ENCODE measurements at regions not wholly inside any gene's neighbourhood (a gene's known extent, or its start where the extent isn't known, plus 50 kb on each side); places are given as distances from the start of the nearest gene placed in this dataset.
"Not testable (repeated sequence)": the region's sequence is repeated elsewhere in the genome, so short reads cannot be mapped to it uniquely, and the experiment has no call there.

DNA sequence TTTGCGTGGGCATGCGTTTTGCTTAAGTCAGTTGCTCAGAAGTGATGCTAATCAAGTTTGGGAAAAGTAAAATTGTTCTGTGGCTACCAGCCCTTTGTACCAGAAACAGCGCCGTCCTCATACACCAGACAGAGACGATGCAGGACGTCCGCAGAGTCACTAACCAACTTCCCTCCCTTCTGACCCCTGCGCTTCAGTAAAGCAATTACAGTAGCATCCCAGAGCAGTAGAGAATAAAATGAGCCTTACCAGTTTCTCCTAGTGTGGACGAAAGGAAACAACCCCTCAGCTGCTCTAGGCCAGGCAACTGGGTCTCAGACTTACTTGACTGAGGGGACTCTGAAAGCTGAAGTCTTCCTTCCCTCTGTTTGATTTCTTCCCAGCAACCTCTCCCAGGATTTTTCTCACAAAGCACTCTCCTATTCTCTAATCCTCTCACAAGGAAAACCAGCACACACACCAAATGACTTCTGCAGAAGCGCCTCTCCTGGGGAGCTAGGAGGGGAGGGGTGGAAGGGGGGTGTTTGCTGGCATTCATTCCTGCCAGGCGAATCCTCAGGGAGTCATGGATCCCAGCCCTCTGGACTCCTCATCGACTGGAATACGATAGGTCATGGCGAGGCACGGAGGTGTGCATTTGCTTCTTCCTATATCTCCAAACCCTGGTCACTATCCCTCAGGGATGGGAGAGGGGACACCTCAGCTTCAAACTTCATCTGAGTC, 56.0 kb upstream of the MID1 start:
- no peak for DNase-seq

DNA sequence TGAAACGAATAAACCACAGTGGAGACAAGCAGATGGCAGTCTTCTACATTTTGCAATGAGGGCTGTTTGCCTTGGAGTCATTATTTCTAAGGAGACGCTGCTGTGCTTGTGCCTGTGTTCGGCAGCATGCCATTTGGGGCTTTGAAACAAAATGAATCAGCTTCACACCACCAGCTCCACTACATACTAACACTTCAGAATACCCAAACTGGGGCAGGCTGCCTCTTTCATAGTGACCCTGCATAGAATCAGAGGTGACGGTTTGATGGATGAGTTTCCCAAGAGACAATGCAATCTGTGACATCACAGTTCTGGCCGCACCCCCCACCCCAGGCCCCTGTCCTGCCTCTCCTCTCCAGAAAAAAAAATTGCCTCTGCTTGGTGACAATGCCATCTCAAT, 57.1 kb upstream of the MID1 start:
- no peak for DNase-seq

DNA sequence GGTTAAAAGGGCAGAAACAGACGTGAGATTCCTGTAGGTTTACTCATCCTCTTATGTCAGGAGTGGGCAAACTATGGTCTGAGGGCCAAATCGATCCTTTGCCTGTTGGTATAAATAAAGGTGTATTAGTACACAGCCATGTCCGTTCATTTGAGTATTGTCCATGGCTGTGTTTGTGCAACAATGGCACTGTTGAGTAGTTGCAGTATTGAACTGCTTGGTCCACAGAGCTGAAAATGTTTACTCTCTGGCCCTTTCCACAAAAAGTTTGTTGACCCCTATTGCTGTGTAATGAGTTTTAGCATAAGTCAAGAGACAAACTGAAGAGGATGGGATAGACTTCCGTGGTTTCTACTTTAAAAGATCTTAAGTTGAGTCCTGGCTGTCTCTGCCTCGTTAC, 59.0 kb upstream of the MID1 start:
- DNase-seq: no peak

DNA sequence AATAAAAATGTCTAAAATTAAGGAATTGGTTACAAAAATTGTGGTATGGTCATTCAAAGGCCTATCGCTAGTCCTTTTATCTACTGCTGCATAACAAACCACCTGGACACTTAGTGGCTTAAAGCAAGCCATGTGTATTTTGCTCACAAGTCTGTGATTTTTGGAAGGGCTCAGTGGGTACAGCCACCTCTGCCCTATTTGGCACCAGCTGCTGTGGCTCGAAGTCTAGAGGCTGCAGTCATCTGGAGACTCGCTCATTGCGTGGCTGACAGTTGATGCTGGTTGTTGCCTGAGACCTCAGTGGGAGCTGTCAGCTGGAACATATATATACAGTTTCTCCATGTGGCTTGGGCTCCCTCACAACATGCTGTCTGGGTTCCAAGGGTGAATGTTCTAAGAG, 60.8 kb upstream of the MID1 start:
- no peak for DNase-seq

DNA sequence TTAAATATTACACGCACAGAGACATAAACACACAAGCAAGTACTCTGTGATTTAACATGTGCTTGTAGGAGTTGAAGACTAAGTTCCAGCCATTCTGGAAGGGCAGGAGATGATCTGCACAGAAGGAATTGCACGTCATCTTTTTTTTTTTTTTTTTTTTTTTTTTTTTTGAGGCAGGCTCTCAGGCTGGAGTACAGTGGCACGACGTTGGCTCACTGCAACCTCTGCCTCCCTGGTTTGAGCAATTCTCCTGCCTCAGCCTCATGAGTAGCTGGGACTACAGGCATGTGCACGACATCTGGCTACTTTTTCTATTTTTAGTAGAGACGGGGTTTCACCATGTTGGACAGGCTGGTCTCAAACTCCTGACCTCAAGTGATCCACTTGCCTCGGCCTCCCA, 63.2 kb upstream of the MID1 start:
- DNase-seq: not testable (repeated sequence)

DNA sequence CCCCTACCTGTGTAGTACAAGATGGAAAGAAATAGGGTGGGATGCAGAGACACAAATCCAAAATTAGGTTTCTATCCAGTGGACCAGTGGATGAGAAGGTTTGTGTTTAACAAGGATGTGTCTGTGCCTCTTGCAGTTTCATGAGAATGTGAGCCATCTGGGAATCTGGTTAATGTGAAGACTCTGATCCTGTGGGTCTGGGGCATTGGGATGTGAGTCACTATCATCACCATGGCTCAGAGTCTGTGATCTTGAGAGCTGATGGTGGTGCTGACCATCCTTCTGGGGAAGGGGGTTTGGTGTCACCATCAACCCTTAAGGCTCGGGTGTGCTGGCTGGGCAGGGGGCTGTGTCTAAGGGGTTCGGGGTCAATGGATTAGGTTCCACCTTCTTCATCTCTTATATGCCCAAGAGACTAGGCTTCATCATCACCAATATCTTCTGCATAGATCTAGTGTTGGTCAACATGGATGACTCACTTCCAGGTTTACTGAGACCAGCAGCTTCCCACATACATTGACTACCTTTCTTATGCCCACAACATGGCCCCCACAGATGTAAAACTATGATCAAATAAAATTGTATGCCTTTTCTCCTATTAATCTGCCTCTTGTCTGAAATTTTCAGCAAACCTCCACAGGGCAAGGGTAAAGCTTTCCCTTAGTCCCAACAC, 65.7 kb upstream of the MID1 start:
- no peak for DNase-seq

DNA sequence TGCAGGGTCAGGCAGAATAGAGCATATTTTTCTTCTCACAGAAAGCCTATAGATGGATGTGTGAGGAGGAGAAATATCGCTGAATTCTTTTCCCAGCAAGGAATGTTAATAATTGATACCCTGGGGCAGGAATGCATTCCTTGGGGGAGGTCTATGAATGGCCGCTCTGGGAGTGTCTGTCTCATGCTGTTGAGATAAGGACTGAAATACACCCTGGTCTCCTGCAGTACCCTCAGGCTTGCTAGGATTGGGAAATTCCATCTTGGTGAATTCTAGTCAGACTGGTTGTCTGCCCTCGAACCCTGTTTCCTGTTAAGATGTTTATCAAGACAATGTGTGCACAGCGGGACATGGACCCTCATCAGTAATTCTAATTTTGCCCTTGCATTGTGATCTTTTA, 71.4 kb upstream of the MID1 start:
- DNase-seq: not testable (repeated sequence)

DNA sequence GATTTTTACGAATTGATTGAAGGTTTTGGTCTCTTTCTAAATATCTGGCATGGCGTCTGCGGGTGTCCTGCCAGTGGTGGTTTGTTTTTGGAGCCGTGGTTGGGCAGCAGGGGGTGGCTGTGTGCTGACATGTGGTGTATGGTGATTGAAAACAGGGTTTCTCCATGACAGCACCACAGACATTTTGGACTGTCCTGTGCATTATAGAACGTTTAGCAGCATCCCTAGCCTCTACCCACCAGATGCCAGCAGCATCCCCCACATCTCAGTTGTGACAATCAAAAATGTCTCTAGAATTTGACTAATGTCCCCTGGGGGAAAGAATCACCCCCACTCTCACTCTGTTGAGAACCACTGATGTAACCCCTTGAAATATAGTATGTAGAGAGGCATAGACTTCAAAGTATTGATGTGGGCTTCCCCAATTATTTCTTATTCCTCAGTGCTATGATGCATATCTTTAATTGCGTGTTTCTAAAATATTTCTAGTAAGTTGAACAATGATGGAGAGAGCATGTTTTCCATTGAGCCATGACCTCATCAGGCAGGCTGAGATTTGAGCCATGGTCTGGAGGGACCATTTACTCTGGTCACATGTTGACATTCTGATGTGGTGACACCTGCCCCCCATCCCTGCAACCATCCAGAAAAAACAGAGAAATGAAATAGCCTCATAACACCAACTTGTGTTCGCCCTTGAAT, 77.4 kb upstream of the MID1 start:
- DNase-seq: no peak

DNA sequence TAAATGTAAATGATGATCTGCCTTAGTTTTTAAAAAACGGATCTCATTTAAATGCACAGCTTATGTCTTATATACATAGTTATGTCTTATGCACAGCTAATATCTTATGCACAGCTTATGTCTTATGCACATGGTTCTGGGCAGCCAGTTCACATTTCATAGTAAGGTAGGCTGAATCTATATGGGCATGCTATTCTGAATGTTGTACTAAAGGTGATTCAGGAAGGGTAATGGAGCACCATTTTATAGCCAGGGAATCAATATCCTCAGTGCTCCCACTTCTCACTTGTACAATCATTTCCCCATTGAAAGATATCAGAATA, 77.9 kb upstream of the MID1 start:
- DNase-seq: no peak

DNA sequence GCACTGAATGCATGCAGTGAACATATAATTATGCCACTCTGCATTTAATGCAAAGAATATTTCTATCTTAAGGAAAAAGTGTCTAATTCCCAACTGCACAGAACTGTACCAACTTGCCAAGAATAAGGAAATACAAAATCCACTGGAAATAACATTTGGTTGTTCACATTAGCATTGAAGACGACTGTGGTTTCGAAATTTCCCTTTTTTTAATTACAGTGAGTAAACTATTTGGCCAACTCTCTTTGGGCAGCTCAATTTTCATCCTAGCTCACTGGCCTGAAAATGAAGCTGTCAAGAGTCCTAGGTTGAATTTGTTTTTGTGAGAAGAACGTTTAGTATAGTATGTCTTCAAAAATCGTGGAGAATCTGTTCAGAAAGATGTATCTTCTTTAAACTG, 81.6 kb upstream of the MID1 start:
- DNase-seq: no peak

DNA sequence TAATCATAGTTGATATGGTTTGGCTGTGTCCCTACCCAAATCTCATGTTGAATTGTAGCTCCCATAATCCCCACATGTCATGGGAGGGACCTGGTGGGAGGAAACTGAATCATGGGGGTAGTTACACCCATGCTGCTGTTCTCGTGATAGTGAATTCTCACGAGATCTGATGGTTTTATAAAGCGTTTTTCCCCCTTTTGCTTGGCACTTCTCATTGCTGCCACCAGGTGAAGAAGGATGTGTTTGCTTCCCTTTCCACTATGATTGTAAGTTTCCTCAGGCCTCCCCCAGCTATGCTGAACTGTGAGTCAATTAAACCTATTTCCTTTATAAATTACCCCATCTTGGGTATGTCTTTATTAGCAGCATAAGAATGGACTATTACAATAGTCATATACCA, 86.0 kb upstream of the MID1 start:
- DNase-seq: not testable (repeated sequence)

DNA sequence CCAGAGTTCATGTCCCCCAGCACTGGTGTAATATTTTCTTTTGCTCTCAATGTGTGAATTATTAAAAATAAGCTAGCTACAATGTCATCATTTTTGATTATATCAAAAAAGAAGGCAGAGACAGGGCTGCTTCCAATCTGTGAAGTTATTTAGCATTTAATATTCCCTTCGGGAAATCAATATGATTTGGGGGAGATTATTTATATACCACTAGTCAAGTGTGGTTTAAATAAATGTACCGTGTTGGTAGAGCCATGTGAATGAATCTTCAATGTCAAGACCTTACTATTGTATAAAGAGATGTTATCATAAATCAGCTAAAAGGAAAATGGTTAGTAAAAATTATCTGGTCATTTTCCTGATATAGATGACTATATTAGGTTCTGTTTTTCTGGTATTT, 87.4 kb upstream of the MID1 start:
- no peak for DNase-seq

DNA sequence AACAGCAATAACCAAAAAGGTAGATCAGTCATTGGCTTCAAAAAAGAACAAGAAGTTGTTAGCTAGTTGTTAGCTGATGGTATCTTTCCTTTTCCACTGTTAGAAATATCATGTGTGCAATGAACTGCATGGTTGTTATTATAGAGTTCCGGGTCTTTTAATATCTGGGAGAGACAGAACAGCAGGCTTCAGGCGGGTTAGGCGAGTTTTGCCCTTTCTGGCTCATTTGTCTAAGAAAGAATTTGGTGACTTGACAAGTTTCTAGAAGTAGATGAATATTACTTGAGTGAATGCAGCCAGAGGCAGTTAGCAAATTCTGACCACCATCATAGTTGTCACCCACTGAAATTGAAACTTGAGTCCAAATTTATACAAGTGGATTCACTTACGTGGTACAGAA, 88.9 kb upstream of the MID1 start:
- no peak for DNase-seq

DNA sequence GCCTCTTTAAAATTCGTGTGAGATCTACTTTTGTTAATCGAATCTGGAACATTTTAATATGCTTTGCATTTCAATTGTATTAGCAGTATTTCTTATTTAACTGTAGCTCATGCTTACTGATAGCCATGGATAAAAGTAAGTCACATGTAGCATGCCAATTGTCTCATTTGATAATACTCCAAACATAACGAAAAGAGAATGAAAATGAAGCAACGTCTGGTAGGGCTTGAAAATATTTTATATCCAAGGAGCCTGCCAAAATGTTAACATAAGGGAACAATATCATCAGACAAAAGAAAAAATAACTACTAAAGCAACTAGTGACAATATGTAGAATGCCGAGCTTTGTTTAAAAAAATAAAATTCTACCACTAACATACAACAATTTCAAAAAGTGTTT, 94.1 kb upstream of the MID1 start:
- DNase-seq: no peak

DNA sequence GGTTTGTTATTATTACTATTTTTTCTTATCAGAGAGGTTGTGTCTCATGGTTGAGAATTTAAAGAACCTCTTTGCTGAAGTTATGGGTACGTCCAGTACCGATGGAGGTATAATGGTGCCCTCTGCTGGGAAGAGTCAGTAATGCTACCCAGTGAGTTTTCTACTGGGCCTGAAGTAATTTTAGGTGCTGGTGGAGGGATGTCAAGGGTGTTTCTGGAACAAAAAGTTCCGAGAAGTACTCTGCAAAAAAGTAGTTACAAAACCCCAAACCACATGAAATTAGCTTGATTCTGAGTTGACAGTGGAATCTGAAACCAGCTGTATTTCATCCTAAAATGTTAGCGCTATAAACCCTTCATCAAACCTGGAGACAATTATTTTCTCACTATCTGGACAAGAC, 102.5 kb upstream of the MID1 start:
- peak; percentile 16 for DNase-seq

DNA sequence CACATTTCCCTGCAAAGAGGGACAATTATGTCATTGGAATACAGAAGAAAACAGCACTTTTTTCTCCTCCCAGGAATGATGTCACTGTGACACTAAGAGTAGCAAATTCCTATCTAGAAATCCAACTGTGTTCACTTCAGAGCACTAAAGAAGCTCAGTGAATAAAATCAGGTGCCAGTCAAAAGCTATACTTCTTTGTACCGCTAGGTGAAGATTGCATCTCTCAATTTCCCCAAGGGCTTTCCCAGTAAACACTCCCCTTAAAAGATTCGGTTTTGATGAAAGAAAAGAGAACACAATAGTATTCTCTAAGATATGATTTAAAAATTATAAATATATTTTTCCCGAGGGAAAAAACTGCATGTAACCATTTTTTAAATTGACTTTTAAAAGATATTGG, 104.7 kb upstream of the MID1 start:
- no peak for DNase-seq

DNA sequence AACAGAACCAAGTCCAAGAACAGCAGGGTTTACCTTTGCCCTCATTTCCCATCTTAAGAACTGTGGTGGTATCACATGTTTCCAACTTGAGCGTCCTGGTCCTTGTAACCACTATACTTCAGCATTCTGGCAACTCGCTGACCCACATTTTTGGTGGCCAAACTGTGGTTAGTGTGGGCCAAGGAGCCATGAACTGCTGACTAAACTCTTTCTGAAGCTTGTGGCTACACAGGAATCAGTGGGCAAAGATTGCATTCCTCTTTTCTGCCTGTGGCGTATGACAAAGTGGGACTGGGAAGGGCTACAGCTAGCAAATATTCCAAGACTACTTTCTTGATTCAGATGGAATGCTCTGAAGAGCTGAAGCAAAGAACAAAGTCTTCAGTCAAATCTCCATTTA, 106.3 kb upstream of the MID1 start:
- DNase-seq: no peak

DNA sequence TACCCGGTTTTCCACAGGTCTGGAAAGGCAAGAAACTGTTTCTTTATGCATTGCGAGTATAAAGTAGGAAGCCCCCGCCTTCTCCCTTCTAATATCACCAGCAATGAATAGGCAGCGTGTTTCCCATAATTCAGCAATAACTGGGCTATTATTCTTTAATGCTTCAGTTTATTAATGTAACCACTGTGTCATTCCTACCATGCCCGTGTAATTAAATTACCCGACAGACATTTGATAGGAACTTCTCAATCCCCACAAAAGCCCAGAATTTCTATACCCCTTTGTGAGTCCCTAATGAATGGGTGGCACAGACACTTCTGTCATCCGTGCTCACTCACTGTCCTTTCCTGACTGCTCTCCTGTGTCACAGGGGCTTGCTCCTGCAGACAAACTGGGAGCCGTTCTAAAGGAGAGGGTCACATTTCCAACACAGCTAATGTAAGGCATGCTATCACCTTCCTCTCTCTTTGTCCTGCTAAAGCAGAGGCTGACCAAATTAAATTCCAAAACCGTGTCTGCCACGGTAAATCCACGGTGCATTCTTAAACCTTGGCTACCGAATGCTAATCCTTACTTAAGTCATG, 108.5 kb upstream of the MID1 start:
- DNase-seq: no peak

DNA sequence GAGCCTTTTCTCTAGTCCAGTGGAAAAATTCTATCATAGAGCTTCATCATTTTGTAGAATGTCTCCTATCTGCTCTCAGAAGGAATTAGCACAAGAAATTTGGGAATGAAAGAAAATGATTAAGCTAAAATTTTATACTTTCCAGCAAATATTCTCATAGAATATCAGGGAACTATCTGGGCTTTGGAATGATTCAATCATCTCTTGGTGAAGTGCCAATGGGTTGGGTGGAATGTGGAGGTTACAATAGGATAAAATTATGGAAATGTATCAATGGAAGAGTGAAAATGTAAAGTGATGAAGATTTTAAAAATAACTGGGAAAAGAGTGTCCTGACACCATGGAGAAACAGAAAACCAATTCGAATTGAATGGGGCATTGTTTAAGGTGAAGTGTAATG, 119.0 kb upstream of the MID1 start:
- no peak for DNase-seq

DNA sequence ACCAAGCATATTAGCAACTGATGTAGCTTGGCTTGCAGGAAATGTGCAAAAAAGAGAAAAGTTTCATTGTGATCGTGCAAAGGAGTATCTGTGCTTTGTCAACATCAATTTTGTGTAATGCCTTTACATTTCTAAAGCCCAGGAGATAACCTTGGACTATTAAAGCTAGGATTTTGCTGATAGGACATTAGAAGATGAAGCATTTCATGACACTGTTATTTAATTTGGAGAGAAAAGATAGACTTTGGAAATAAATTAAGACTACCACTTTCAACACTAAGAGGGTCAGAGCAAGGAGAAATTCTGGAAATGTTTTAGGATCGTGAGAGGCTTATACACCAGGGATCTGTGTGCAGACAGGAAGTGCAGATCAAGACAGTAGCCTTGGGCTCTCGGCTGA, 120.6 kb upstream of the MID1 start:
- no peak for DNase-seq

DNA sequence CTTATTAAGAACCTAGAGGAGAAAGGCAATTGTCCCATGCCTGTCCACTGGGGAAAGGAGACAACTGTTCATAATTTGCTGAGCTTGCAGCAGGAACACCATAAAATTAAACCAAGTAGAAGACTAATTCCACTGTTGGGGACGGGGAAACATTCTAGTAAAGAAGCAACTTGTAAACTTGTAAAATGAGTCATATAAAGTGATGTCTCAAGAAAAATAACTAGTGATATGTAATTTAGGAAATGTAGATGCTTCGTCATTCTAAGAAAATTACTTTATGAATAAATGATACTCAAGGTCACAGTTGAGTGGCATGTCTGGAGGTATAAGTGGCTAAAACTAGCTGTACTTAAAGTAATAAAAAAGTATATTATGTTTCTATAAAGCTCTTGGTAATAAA, 121.2 kb upstream of the MID1 start:
- no peak for DNase-seq

DNA sequence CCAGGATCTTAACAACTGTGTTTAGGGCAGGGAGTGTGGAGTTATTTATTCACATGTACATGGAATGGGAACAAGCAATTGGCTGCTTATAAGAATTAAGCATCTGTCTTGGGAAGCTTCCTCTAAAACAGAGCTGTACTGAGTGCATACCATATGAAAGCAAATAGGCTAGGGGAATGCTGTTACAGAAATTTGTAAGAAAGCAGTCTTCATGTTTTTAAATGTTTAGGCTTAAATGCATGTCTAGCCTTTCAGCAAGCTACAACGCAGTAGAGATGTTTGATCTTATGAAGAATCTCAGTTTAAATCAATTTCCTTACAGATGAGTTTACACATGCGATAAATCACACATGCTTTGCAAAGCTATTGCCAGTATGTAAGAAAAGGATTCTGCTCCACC, 123.1 kb upstream of the MID1 start:
- no peak for DNase-seq

DNA sequence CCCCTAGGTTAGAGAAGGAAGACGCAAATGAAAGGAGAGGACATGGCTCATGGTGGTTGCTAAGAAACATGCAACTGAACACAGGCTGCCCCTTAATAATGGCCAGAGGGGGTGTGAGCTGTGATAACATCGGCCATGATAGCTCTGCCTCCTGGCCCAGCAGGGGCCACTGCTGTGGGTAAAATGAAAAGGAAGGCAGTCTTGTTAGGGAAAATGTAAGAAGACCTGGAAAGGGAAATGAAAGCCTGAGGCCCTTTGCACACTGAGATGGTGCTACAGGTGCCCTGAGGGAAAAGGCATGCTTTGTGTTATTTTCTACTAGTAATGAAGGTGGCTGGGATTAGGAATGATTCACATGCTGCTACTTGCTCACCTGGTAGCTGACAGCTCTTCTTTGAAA, 123.6 kb upstream of the MID1 start:
- no peak for DNase-seq

DNA sequence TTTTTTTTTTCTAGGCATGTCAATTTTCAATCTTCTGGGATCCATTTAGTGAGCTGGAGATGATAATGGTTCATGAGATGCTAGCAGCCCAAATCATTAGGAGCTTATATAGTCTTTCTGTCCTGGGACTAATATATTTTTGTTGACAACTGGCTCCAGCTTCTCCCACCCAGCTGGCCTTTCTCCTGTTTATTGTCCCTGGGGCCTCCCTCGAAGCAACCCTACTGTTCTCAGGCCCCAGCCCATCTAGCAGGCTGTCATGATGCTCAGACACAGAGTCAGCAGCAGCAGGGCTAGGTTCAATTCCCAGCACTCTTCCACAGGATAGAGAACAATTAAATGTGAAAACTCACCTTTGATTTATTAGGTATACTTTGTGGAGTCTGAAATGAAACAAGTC, 127.6 kb upstream of the MID1 start:
- DNase-seq: no peak

Measured in CD4-positive, alpha-beta T cell treated with Interleukin-21 for 1 hour (primary cell).